ENCODE measurements at regions not wholly inside any gene's neighbourhood (a gene's known extent, or its start where the extent isn't known, plus 50 kb on each side); places are given as distances from the start of the nearest gene placed in this dataset.

DNA sequence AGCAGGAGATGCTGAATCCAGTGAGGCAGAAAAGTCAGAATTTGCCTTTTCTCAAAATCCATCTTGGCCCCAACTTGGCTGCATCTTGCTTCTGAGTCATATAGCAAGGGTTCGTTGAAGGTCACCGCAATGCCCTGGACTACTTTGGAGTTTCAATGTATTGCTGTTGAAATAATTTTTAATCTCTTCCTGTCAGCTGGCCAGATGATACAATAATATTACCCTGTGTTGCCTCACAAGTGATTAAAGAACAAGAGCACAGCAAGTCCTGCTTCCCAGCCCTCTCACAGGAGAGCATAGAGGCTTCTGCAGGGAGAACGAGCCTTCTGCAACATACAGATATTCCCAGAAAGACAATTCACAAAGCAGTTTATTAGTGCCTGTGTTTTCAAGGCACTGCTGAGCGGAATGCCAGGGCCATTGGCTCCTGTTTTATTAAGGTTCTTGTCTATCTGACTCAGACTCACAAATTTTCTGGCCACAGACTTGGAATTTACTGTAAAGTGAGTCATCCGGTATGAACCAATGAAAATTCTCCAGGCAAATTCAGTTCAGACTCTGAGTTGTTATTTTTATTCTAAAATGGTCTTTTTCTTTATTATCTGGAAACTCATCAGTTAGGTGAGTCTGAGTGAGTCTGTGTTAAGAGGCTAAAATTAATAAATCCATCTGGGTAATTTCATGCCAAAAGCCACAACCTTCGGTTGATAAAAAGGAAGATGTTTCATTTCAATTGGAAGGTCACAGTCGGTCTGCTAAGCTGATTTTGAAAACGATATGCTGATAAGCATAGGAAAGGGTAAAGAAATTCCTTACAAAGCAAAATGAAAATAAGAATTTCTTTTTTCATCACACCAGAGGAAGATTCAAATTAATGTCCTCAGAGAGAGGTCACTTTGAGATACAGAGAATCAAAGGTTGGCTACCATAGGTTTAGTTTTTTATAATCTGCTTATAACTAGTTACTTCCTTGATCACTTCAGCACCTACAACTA lies 289.4 kb upstream of the STXBP5 start:
- Histone ChIP-seq H3K4me3 (replicated peaks in 1 of 3; ENCODE audit: insufficient read depth in 1 of 3, low read depth in 2 of 3, low read length in 3 of 3) (no peak overlapping the region), H3K36me3 (replicated peaks in 1 of 2; ENCODE audit: control insufficient read depth in 1 of 2, insufficient read depth in 2 of 2, low read length in 2 of 2) (no peaks in the 10 kb centered on the region), H3K4me2 (ENCODE audit: low read depth, low read length) (no peak overlapping the region), H3K27ac (ENCODE audit: extremely low read length, insufficient read depth, low read length) (no peak overlapping the region), H3K79me2 (ENCODE audit: insufficient read depth, low read length) (no peaks in the 10 kb centered on the region), H3K4me1 (ENCODE audit: insufficient read depth, low read length) (peaks cover 5% of the 10 kb centered on the region), H4K20me1 (ENCODE audit: insufficient read depth, low read length) (no peaks in the 10 kb centered on the region), H3K9me3 (ENCODE audit: low read length) (no peaks in the 10 kb centered on the region), H3K9ac (ENCODE audit: insufficient read depth, low read depth, low read length) (no peak overlapping the region), H2AFZ (ENCODE audit: low read length) (no peak overlapping the region), H3K27me3 (ENCODE audit: control insufficient read depth in 1 of 2, insufficient read depth in 2 of 2, low read length in 2 of 2) (no peaks in the 10 kb centered on the region; a peak in 1 of 5 replicates)
- DNase-seq (ENCODE audit: low spot score): no peak
- ATAC-seq: no peak
- ChIA-PET CTCF (ENCODE audit: low intra/inter-chr PET ratio, low total read pairs) (no interaction called here), POLR2A (no interaction called here)
- intact Hi-C loops (cut with micrococcal nuclease; ENCODE audit: unreplicated experiment): no loop called here
- no peak for FAIRE-seq
- 63% methylated on average over 8 of the region's 8 CpGs for WGBS (ENCODE audit: low lambda C conversion rate)
- in situ Hi-C loops (cut with HindIII; ENCODE audit: extremely low pct_ligation_motif_present, low pct_unique_long_range_greater_than_20kb): no loop called here
- no TSS peak for BruUV-seq (replicated peaks)
- TF ChIP-seq ATF4 (CRISPR knock-in tag; IDR thresholded peaks at IDR 0.05): no peak
- TF ChIP-seq, protein P1, sequence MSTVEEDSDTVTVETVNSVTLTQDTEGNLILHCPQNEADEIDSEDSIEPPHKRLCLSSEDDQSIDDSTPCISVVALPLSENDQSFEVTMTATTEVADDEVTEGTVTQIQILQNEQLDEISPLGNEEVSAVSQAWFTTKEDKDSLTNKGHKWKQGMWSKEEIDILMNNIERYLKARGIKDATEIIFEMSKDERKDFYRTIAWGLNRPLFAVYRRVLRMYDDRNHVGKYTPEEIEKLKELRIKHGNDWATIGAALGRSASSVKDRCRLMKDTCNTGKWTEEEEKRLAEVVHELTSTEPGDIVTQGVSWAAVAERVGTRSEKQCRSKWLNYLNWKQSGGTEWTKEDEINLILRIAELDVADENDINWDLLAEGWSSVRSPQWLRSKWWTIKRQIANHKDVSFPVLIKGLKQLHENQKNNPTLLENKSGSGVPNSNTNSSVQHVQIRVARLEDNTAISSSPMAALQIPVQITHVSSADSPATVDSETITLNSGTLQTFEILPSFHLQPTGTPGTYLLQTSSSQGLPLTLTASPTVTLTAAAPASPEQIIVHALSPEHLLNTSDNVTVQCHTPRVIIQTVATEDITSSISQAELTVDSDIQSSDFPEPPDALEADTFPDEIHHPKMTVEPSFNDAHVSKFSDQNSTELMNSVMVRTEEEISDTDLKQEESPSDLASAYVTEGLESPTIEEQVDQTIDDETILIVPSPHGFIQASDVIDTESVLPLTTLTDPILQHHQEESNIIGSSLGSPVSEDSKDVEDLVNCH (CRISPR knock-in tag; IDR thresholded peaks at IDR 0.05): no peak
- no peak for TF ChIP-seq NR0B2 (CRISPR knock-in tag; IDR thresholded peaks at IDR 0.05)
- TF ChIP-seq ZFP37 (CRISPR knock-in tag; IDR thresholded peaks at IDR 0.05; ENCODE audit: borderline replicate concordance): no peak
- TF ChIP-seq, protein P2, sequence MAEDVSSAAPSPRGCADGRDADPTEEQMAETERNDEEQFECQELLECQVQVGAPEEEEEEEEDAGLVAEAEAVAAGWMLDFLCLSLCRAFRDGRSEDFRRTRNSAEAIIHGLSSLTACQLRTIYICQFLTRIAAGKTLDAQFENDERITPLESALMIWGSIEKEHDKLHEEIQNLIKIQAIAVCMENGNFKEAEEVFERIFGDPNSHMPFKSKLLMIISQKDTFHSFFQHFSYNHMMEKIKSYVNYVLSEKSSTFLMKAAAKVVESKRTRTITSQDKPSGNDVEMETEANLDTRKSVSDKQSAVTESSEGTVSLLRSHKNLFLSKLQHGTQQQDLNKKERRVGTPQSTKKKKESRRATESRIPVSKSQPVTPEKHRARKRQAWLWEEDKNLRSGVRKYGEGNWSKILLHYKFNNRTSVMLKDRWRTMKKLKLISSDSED (CRISPR knock-in tag; IDR thresholded peaks at IDR 0.05): no peak
- TF ChIP-seq ZNF749 (CRISPR knock-in tag; IDR thresholded peaks at IDR 0.05; ENCODE audit: borderline replicate concordance): no peak
- TF ChIP-seq HIVEP1 (CRISPR knock-in tag; IDR thresholded peaks at IDR 0.05): no peak
- TF ChIP-seq ZNF260 (CRISPR knock-in tag; IDR thresholded peaks at IDR 0.05; ENCODE audit: borderline replicate concordance, low read depth): no peak
- no peak for TF ChIP-seq RELA (CRISPR knock-in tag; IDR thresholded peaks at IDR 0.05)
- TF ChIP-seq ZBTB38 (CRISPR knock-in tag; IDR thresholded peaks at IDR 0.05): no peak
- no peak for TF ChIP-seq MXI1 (IDR thresholded peaks at IDR 0.05; ENCODE audit: borderline replicate concordance, low read depth, low read length)
- no peak for TF ChIP-seq ZNF207 (IDR thresholded peaks at IDR 0.05; ENCODE audit: borderline replicate concordance)
- TF ChIP-seq ZNF343 (CRISPR knock-in tag; IDR thresholded peaks at IDR 0.05): no peak
- no peak for TF ChIP-seq ZNF451 (CRISPR knock-in tag; IDR thresholded peaks at IDR 0.05)
- TF ChIP-seq TGIF2 (CRISPR knock-in tag; IDR thresholded peaks at IDR 0.05): no peak
- TF ChIP-seq ZNF660 (CRISPR knock-in tag; IDR thresholded peaks at IDR 0.05; ENCODE audit: borderline replicate concordance, low read depth): no peak
- no peak for TF ChIP-seq ZNF75D (CRISPR knock-in tag; IDR thresholded peaks at IDR 0.05; ENCODE audit: borderline replicate concordance)
- TF ChIP-seq HNF4G (IDR thresholded peaks at IDR 0.05; ENCODE audit: borderline replicate concordance, low read depth, low read length): no peak
- TF ChIP-seq HNF4G (CRISPR knock-in tag; IDR thresholded peaks at IDR 0.05; ENCODE audit: borderline replicate concordance, low read depth): no peak
